ENCODE measurements at regions not wholly inside any gene's neighbourhood (a gene's known extent, or its start where the extent isn't known, plus 50 kb on each side); places are given as distances from the start of the nearest gene placed in this dataset.

- ChIA-PET POLR2A (interaction anchor here (0.6 kb wide), 1 partner anchor 67 kb away, joined by 3 read pairs; no protein-coding TSS in a partner anchor), CTCF (interaction anchor here (0.7 kb wide), 1 partner anchor 26 kb away, joined by 4 read pairs; no protein-coding TSS in a partner anchor)
- Mint-ChIP-seq H3K27ac (ENCODE audit: low read depth, unreplicated experiment) (no peak overlapping the region), H3K4me1 (ENCODE audit: insufficient read depth, unreplicated experiment) (no peaks in the 10 kb centered on the region), H3K4me3 (ENCODE audit: unreplicated experiment) (no peak overlapping the region), H3K36me3 (ENCODE audit: insufficient read depth, unreplicated experiment) (no peaks in the 10 kb centered on the region), H3K27me3 (ENCODE audit: insufficient read depth, unreplicated experiment) (no peaks in the 10 kb centered on the region), H3K9me3 (ENCODE audit: unreplicated experiment) (no peaks in the 10 kb centered on the region)
- no peak for DNase-seq (ENCODE audit: unreplicated experiment)
- intact Hi-C loops (cut with micrococcal nuclease) = no loop called here
- BruUV-seq (replicated peaks) = no TSS peak
- TF ChIP-seq, protein P1, sequence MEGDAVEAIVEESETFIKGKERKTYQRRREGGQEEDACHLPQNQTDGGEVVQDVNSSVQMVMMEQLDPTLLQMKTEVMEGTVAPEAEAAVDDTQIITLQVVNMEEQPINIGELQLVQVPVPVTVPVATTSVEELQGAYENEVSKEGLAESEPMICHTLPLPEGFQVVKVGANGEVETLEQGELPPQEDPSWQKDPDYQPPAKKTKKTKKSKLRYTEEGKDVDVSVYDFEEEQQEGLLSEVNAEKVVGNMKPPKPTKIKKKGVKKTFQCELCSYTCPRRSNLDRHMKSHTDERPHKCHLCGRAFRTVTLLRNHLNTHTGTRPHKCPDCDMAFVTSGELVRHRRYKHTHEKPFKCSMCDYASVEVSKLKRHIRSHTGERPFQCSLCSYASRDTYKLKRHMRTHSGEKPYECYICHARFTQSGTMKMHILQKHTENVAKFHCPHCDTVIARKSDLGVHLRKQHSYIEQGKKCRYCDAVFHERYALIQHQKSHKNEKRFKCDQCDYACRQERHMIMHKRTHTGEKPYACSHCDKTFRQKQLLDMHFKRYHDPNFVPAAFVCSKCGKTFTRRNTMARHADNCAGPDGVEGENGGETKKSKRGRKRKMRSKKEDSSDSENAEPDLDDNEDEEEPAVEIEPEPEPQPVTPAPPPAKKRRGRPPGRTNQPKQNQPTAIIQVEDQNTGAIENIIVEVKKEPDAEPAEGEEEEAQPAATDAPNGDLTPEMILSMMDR (IDR thresholded peaks at IDR 0.05; ENCODE audit: unreplicated experiment) = no peak
Observed at GRCh38 chr5:116779846-116780245, 205.2 kb upstream of the SEMA6A start.

DNA sequence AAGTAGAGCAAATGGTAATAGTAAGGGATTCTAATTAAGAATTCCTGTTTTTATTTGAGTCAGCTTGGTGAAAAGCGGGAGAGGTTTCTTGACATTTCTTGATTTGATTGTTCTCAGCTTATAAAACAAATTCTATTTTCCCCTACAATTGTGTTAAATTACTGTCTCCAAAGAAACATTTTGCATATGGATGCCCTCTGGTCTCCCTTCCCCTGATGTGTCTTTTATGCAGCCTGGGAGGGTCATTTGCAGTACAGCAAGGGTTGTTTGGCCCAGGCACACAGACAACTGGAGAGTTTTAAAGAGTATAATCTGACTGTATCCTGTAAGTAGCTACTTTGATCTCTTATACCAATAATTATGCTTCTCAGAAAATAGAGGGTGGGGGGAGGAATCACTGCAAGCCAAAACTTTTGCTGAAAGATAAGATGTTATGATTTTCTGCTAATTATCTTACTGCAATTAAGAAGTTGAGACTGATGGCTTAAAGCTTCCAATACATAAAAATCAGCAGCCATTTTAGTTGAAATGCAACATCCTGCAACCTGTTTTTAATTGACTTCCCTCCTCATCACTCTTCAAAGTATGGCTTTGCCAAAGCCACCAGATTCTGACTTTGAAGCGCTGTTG lies 204.1 kb upstream of the SEMA6A start:
- H3K4me3 Mint-ChIP-seq (ENCODE audit: unreplicated experiment) = no peak overlapping the region
- H3K36me3 Mint-ChIP-seq (ENCODE audit: insufficient read depth, unreplicated experiment) = no peaks in the 10 kb centered on the region
- BruUV-seq (replicated peaks) = no TSS peak
- CTCF ChIA-PET = interaction anchor here (0.6 to 0.7 kb wide), 2 partner anchors 27 to 152 kb away, joined by 3 to 4 read pairs; no protein-coding TSS in a partner anchor
- TF ChIP-seq, protein P1 (IDR thresholded peaks at IDR 0.05; ENCODE audit: unreplicated experiment) = no peak
- H3K27ac Mint-ChIP-seq (ENCODE audit: low read depth, unreplicated experiment) = no peak overlapping the region
- H3K4me1 Mint-ChIP-seq (ENCODE audit: insufficient read depth, unreplicated experiment) = no peaks in the 10 kb centered on the region
- POLR2A ChIA-PET = interaction anchor here (1.4 kb wide), 1 partner anchor 15 kb away, joined by 6 read pairs; no protein-coding TSS in a partner anchor
- H3K27me3 Mint-ChIP-seq (ENCODE audit: insufficient read depth, unreplicated experiment) = no peaks in the 10 kb centered on the region
- no peak for DNase-seq (ENCODE audit: unreplicated experiment)
- H3K9me3 Mint-ChIP-seq (ENCODE audit: unreplicated experiment) = no peaks in the 10 kb centered on the region
- intact Hi-C loops (cut with micrococcal nuclease) = no loop called here

GRCh38 chr5:116778032-116778431 lies 203.4 kb upstream of the SEMA6A start:
- ChIA-PET POLR2A (interaction anchor here (0.7 to 1.4 kb wide), 2 partner anchors 14 to 208 kb away, joined by 3 to 6 read pairs; no protein-coding TSS in a partner anchor), CTCF (interaction anchor here (0.6 kb wide), 2 partner anchors 152 to 168 kb away, joined by 3 read pairs; no protein-coding TSS in a partner anchor)
- no peaks in the 10 kb centered on the region for H3K4me1 Mint-ChIP-seq (ENCODE audit: insufficient read depth, unreplicated experiment)
- H3K27me3 Mint-ChIP-seq (ENCODE audit: insufficient read depth, unreplicated experiment) = no peaks in the 10 kb centered on the region
- no peak overlapping the region for H3K4me3 Mint-ChIP-seq (ENCODE audit: unreplicated experiment)
- no peaks in the 10 kb centered on the region for H3K9me3 Mint-ChIP-seq (ENCODE audit: unreplicated experiment)
- intact Hi-C loops (cut with micrococcal nuclease) = no loop called here
- no peak overlapping the region for H3K27ac Mint-ChIP-seq (ENCODE audit: low read depth, unreplicated experiment)
- no TSS peak for BruUV-seq (replicated peaks)
- TF ChIP-seq, protein P1 (IDR thresholded peaks at IDR 0.05; ENCODE audit: unreplicated experiment) = no peak
- H3K36me3 Mint-ChIP-seq (ENCODE audit: insufficient read depth, unreplicated experiment) = no peaks in the 10 kb centered on the region
- DNase-seq (ENCODE audit: unreplicated experiment) = no peak

DNA sequence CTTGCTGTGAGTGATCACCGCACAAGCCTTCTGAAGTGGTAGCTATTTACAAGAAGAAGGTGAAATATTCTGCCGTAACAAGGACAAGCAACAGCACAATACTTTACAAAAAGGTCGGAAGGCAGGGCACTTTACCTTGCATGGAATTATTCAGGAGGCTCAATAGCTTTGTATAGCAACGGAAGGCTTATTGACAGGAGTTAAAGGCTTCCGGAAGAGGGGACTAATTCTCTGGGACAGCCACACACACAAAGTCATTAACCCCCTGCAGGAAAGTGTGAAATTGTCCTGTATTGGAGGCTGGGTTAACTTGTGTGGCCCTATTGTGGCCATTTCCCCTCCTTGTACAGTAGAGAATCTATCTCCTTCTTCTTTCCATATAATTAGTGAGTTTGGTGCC lies 199.3 kb upstream of the SEMA6A start:
- Mint-ChIP-seq H3K9me3 (ENCODE audit: unreplicated experiment) (no peaks in the 10 kb centered on the region), H3K27me3 (ENCODE audit: insufficient read depth, unreplicated experiment) (no peaks in the 10 kb centered on the region), H3K27ac (ENCODE audit: low read depth, unreplicated experiment) (no peak overlapping the region), H3K4me3 (ENCODE audit: unreplicated experiment) (no peak overlapping the region), H3K4me1 (ENCODE audit: insufficient read depth, unreplicated experiment) (peaks cover 11% of the 10 kb centered on the region), H3K36me3 (ENCODE audit: insufficient read depth, unreplicated experiment) (no peaks in the 10 kb centered on the region)
- TF ChIP-seq, protein P1 (IDR thresholded peaks at IDR 0.05; ENCODE audit: unreplicated experiment) = no peak
- CTCF ChIA-PET = no interaction called here
- no peak for DNase-seq (ENCODE audit: unreplicated experiment)
- intact Hi-C loops (cut with micrococcal nuclease) = no loop called here
- POLR2A ChIA-PET = interaction anchor here (0.6 to 1.1 kb wide), 2 partner anchors 11 to 575 kb away, joined by 3 read pairs; no protein-coding TSS in a partner anchor
- BruUV-seq (replicated peaks) = no TSS peak
